Loucy (cell line): ENCODE measurements at regions not wholly inside any gene's neighbourhood (a gene's known extent, or its start where the extent isn't known, plus 50 kb on each side); places are given as distances from the start of the nearest gene placed in this dataset.

Experiments used
- H2AFZ ChIP-seq: fragments of 200-600 bp; sonication (generic); 2 replicates; pipeline ENCODE4 v1.6.0; 2016; ENCODE audit warnings: antibody characterized with exemption, mild to moderate bottlenecking, low read length, moderate library complexity
- H3F3A ChIP-seq: fragments of 200-600 bp; 2 replicates; pipeline ENCODE4 v1.6.0; 2016; ENCODE audit warnings: antibody characterized with exemption, low read depth, mild to moderate bottlenecking
- H3K27me3 ChIP-seq: fragments of 200-600 bp; sonication (generic); 2 replicates; pipeline ENCODE4 v1.6.1; 2014; ENCODE audit warnings: low read length, mild to moderate bottlenecking; ENCODE audit not compliant: insufficient read depth, poor library complexity, severe bottlenecking
- H3K36me3 ChIP-seq: fragments of 200-600 bp; sonication (generic); 2 replicates; pipeline ENCODE4 v1.6.1; 2016; ENCODE audit warnings: low read length; ENCODE audit not compliant: insufficient read depth
- H3K4me1 ChIP-seq: fragments of 200-600 bp; sonication (generic); 2 replicates; pipeline ENCODE4 v1.5.1; 2014; ENCODE audit warnings: low read length, mild to moderate bottlenecking; ENCODE audit not compliant: insufficient read depth, poor library complexity, severe bottlenecking
- H3K4me2 ChIP-seq: fragments of 200-600 bp; sonication (generic); 2 replicates; pipeline ENCODE4 v1.6.0; 2014; ENCODE audit warnings: antibody characterized with exemption, low read length, low read depth, mild to moderate bottlenecking; ENCODE audit not compliant: poor library complexity, severe bottlenecking
- H3K4me3 ChIP-seq: fragments of 200-600 bp; sonication (generic); 2 replicates; pipeline ENCODE4 v1.5.1; 2014; ENCODE audit warnings: low read length, mild to moderate bottlenecking, mixed read lengths; ENCODE audit not compliant: poor library complexity, severe bottlenecking
- H3K79me2 ChIP-seq: fragments of 200-600 bp; sonication (generic); 2 replicates; pipeline ENCODE4 v1.6.1; 2014; ENCODE audit warnings: low read length; ENCODE audit not compliant: insufficient read depth
- H3K9ac ChIP-seq: fragments of 200-600 bp; sonication (generic); 2 replicates; pipeline ENCODE4 v1.6.0; 2014; ENCODE audit warnings: mild to moderate bottlenecking, low read depth, low read length, moderate library complexity; ENCODE audit not compliant: poor library complexity, severe bottlenecking
- H3K9me2 ChIP-seq: fragments of 200-600 bp; sonication (generic); replicated peaks from 2 replicates; pipeline ENCODE4 v1.6.1; 2016; ENCODE audit warnings: low read depth, low read length, mixed read lengths
- H3K9me3 ChIP-seq: fragments of 200-600 bp; sonication (generic); 2 replicates; pipeline ENCODE4 v1.6.1; 2014; ENCODE audit warnings: mild to moderate bottlenecking, antibody characterized with exemption, low read length, low read depth; ENCODE audit not compliant: insufficient read depth
- H4K20me1 ChIP-seq: fragments of 200-600 bp; sonication (generic); 2 replicates; pipeline ENCODE4 v1.6.0; 2014; ENCODE audit warnings: antibody characterized with exemption, low read length, mild to moderate bottlenecking; ENCODE audit not compliant: insufficient read depth, poor library complexity, severe bottlenecking
- CTCF ChIP-seq: fragments of 200-600 bp; sonication (generic); conservative IDR thresholded peaks from 2 replicates; pipeline ENCODE4 v1.5.1; 2014; ENCODE audit warnings: mild to moderate bottlenecking, antibody characterized with exemption, low read length
- EZH2phosphoT487 ChIP-seq: fragments of 200-600 bp; IDR thresholded peaks from 2 replicates; pipeline ENCODE4 v1.6.1; 2018; ENCODE audit warnings: antibody characterized with exemption, mild to moderate bottlenecking, moderate library complexity, borderline replicate concordance

- H3K9ac ChIP-seq: no peak overlapping the region
- H3K4me3 ChIP-seq: no peak overlapping the region
- no peaks in the 10 kb centered on the region for H3K79me2 ChIP-seq
- no peaks in the 10 kb centered on the region for H4K20me1 ChIP-seq
- H3F3A ChIP-seq: no peaks in the 10 kb centered on the region
- H3K4me2 ChIP-seq: no peak overlapping the region
- H3K27me3 ChIP-seq: no peaks in the 10 kb centered on the region
- H3K36me3 ChIP-seq: no peaks in the 10 kb centered on the region
- H2AFZ ChIP-seq: no peak overlapping the region
- H3K9me3 ChIP-seq: no peaks in the 10 kb centered on the region
- TF ChIP-seq EZH2phosphoT487: no peak
- TF ChIP-seq CTCF: no peak
- no peaks in the 10 kb centered on the region for H3K9me2 ChIP-seq
- no peaks in the 10 kb centered on the region for H3K4me1 ChIP-seq
Observed at GRCh38 chr15:68484696-68485400, 52.9 kb upstream of the ITGA11 start.

DNA sequence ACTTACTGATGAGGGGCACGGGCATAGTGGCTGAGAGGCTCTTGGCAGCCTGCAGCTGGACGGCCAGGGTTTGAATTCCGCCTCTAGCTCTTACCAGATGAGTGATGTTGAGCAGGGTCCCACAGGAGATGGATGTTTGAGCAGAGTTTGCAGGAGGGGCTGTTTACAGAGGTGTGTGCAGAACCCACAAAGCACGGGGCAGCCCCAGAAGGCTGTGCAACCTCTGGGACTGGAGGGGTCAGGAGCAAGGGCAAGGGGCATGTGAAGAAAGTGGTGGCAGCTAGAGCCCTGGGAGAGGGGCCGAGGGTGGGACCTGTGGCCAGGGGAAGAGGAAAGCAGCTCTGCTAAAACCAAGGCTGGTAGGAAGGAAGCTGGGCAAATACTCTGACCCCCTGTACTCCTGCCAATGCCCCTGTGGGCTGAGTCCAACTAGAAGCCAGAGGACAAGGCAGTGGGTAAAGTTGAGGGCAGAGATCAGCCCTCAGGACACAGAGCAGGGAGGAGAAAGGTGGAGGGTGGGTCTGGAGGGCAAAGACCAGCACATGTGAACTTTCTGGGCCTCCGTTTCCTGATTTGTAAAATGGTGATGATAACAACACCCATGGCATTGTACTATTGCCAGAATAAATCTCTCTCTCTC lies 53.9 kb upstream of the ITGA11 start:
- no peaks in the 10 kb centered on the region for H3K9me3 ChIP-seq
- no peaks in the 10 kb centered on the region for H3K4me1 ChIP-seq
- no peaks in the 10 kb centered on the region for H3K79me2 ChIP-seq
- no peak overlapping the region for H3K4me2 ChIP-seq
- no peak for TF ChIP-seq CTCF
- no peak for TF ChIP-seq EZH2phosphoT487
- H2AFZ ChIP-seq: no peak overlapping the region
- H3K9ac ChIP-seq: no peak overlapping the region
- H3K4me3 ChIP-seq: no peak overlapping the region
- H4K20me1 ChIP-seq: no peaks in the 10 kb centered on the region
- H3F3A ChIP-seq: no peaks in the 10 kb centered on the region
- no peaks in the 10 kb centered on the region for H3K36me3 ChIP-seq
- no peaks in the 10 kb centered on the region for H3K9me2 ChIP-seq
- H3K27me3 ChIP-seq: no peaks in the 10 kb centered on the region

GRCh38 chr15:68487087-68487843 lies 55.3 kb upstream of the ITGA11 start:
- Histone ChIP-seq H3K9me2 (no peaks in the 10 kb centered on the region), H3K9me3 (no peaks in the 10 kb centered on the region), H3K4me1 (no peaks in the 10 kb centered on the region), H2AFZ (no peak overlapping the region), H3K79me2 (no peaks in the 10 kb centered on the region), H3K4me3 (no peak overlapping the region), H3K36me3 (no peaks in the 10 kb centered on the region), H3K4me2 (no peak overlapping the region), H3K27me3 (no peaks in the 10 kb centered on the region), H4K20me1 (no peaks in the 10 kb centered on the region), H3K9ac (no peak overlapping the region), H3F3A (no peaks in the 10 kb centered on the region)
- TF ChIP-seq EZH2phosphoT487: no peak
- TF ChIP-seq CTCF: no peak
